HUDEP-2 (cell line): ENCODE measurements at regions not wholly inside any gene's neighbourhood (a gene's known extent, or its start where the extent isn't known, plus 50 kb on each side); places are given as distances from the start of the nearest gene placed in this dataset.

Experiments used
- DNase-seq, 76 experiments: peaks; one replicate each; lab custom pipeline; 2025; ENCODE audit not compliant: unreplicated experiment in 76 of 76; lab: John Stamatoyannopoulos, UW

DNA sequence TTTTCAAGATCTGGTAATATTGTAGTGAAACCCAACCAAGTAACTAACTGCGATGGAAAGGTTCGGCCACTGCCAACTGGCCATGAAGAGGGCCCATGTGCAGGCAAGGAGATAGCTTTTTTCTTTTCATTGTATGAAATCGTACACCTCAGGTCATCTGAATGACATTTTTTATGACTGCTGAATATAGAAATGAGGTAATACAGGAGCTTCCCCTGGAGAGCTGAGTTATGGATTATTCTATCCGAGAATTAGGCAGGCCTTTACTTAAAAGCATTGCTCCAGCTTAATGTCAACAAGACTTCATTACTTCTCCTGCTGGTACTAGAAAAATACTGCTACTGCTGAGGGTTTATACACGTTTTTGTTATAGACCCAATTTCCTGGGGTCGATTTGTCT is 1215.6 kb downstream of the EFNB2 start:
- no peak for DNase-seq

DNA sequence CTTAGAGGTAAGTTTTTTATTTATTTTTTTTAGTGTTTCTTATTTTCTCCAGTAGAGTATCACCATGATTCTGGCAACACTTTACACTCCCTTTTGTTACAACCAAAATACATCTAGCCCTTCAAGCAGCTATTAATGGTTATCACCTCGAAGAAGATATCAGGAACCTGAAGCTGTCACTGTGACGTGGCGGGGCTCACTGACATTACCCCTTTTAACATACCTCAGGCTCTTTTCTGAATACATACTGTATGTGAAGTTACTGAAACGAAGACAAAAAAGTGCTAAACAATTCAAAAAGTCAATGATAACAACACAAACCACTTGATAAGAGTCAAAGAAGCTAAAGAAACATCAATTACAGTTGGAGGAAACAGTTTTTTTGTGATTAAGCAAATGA is 1218.7 kb downstream of the EFNB2 start:
- no peak for DNase-seq

DNA sequence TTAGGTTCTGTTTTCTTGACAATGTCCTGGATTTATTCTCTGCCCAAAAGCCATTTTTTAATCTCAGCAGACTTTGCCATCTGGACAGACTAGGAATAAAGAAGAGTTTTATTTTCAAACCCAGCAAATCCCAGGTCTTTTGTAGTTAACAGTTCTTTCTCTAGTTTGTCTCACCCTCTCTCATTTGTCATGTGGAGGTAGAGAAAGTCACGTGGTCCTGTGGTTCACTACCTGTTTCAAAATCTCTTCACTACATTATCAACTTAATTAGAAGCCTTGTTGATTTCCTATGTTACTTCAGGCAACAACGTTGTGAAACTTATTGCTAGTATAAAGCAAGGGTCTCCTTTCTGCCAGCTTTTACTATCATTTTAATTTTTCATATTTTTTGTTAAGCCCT is 1222.6 kb downstream of the EFNB2 start:
- DNase-seq = no peak

DNA sequence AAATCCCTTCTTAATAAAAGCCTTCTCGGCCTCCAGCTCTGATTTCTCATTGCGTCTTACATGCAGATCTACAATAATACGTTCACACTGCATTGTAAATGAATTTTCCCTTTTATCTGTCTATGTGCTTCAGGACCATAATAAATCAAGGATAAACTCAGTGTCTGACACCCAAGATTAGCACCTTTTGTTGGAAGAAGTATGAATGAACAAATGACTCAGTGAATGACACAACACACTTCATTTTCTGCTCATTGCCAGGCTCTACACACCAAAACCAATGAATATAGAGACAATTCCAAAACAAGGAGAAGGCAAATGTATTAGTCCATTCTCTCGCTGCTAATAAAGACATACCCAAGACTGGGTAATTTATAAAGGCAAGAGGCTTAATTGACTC is 1224.4 kb downstream of the EFNB2 start:
- no peak for DNase-seq

DNA sequence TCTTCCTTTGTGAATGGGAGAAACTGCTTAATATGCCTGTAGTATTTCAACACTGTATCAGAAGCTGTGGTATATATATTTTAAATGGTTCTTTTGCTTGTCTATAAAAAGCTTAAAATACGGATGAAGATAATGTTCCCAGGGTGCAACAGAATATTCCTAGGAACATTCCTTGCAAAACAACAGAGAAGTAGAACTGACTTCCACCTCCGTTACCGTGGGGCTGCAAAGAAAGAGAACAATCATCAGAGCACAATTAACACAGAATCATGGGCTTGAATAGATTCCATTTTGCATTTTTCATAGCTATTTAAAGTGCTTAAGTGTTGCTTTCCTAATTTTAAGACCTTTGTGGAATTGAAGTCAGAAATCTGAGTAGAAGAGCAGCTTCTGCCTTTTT is 1227.7 kb downstream of the EFNB2 start:
- no peak for DNase-seq

DNA sequence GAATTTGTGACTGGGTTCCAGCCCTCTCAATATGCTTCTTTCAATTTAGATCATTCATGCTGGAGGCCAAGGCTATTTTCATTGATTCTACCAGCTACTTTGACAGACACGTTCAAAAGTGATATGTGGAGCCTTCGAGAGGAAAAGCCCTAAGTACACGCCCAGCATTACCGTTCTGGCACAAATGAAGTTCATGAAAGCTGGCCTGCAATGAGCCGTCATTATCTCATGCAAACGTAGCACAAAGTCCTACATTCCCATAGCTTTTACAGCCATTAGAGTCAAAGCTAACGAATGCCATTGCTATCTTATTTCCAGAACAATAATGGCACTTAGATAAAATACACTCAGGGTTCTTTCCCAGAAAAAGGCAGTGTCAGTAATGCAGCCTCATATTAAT is 1237.6 kb downstream of the EFNB2 start:
- no peak for DNase-seq

DNA sequence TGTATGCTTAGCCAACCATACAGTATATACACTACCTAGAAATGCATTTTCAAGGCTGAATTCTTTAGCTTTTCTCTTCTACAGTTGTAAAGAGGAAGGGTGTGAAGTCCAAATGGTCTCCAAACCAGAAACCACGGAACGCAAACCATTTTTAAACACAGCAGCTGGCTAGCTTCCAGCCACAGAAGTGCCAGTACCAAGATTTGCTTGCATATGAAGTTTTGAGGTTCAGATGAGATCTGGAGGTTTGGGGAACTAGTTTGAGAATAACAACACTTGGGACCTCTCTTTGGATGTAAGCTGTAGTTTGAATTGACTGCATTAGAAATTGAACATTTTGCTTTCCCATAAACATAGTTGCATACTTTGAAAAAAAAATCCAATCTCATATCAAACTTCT is 1243.5 kb downstream of the EFNB2 start:
- no peak for DNase-seq

DNA sequence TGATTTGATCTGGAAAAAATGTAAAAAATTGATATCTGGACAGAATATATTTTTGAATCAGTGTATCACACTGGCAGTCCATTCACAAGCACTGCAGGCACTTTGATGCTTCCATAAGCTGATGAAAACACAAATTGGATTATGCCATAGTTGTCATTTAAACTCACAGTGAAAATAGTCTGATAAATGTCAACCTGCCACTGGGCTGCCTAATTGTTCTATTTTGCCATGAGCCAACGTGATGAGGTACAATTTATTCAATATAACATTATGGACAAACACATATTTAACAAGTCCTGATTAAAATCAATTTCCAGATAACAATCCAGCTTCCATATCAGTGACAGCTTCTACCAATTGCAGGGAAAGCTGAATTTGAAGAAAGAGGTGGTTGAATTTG is 1244.9 kb downstream of the EFNB2 start:
- DNase-seq = no peak

DNA sequence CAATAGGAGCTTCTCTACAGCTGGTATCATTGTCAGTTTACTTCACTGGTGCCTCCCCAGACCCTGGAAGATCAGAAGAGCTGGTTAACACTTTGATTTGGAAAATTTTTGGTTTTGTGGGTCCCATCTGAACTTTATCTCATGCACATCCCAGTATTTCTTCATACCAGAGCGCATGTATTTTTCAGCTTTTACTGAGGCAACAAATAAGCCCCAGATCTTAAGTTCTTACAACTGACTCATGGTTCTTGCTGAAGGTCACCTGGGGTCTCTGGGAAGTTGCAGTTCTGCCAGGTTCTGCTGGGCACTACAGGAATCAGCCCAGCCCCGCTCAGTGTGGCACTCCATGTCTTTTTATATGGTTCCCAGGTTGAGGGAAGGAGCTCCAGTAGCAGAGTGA is 1249.9 kb downstream of the EFNB2 start:
- no peak for DNase-seq

DNA sequence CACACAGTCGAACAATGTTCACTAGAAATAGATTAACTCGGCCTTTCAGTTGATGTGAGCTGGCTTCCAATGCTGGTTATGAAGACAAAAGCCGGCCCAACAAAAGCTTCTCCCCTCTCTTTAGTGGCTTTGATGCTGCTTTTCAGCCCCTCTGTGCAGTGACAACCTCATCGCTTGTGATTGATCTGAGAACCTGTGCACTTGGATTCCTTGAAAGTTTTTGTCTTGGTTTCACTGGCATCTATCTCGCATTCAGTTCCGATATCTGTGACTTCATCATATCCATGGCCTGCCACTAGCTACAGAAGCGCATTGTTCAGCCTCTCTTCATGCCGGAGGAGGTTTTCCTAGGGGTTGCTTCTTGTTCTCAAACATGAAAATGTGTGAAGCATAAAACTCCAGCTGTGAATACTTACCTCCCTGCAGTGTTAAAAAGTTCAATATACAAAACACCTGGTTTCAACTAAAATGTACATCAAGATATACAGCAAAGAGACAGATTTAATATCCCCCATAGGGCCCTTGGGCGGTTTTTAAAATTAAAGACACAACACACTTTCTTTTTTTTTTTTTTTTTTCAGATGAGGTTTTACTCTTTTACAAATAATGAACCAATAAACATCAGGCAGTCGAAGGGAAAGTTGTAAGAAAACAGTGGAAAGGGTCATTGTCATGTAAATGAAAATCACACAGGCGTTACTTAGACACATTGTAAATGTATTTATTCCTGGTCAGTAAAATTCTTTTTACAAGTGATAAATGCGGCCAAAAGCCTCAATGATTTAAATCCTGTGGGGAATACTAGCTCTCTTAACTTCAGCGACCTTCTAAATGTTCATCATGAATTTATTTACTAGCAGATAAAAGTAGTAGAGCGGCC is 1252.8 kb downstream of the EFNB2 start:
- no peak for DNase-seq

DNA sequence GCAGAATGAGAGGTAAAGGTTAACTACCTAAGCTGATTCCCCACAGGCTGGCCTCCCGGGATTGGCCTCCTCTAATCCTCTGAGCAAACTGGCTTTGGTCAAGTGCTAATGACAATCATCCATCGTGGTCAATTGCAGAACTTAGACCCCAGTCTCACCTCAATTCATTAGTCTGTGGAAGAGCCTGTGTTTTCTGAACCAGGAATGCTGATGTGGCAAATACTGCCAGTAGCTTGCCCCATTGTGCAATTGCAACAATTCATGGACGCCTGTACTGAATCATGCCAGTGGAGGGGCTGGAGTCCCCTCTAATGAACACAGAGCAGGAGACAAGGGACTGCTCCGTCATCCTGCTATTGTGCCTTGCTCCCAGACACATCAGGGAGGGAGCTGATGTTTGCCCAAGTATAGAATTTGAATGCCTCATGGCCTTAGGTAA is 1256.5 kb downstream of the EFNB2 start:
- DNase-seq = no peak

DNA sequence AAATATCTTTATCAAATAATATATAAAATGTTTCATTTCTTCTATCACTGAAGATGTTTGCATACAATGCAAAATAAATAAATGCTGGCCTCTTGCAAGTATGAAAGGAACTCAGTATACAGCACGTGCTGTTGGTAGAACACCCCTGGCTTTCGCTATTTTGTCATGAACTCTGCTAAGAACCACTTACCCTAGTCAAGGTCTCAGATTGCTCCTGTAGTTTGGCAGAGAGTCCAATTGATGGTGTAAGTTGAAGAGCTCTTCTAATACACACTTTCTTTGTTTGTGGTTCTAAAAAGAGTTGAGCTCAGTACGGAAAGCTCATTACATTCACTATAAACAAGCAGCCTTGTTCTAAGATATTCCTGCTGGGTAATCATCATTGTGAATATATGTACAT is 1258.9 kb downstream of the EFNB2 start:
- DNase-seq = no peak

DNA sequence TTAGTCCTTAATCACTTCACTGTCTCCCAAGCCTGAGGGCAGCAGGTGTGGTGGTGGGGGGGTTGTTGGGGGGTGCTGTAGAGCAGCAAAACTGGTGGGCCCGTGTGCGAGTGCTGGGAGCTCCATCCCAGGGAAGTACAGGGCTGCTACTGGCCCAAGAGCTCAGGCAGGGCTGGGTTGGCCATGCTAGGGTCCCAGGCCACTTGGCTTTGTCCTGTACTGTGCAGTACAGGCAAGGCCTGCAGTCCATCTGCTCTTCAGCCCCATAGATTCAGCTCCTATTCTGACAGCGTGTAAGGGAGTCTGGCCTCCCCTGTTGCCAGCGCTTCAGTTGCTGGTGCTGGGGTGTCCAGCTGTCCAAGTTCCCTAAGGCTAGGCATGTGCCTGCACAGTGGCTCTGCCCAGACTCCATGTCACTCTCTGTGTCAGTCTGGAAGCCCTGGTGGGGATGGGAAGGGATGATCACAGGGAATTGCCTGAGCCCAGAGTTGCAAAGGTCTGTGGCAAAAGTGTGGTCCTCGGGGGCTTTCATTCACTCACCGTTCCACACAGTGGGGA is 1261.7 kb downstream of the EFNB2 start:
- no peak for DNase-seq

DNA sequence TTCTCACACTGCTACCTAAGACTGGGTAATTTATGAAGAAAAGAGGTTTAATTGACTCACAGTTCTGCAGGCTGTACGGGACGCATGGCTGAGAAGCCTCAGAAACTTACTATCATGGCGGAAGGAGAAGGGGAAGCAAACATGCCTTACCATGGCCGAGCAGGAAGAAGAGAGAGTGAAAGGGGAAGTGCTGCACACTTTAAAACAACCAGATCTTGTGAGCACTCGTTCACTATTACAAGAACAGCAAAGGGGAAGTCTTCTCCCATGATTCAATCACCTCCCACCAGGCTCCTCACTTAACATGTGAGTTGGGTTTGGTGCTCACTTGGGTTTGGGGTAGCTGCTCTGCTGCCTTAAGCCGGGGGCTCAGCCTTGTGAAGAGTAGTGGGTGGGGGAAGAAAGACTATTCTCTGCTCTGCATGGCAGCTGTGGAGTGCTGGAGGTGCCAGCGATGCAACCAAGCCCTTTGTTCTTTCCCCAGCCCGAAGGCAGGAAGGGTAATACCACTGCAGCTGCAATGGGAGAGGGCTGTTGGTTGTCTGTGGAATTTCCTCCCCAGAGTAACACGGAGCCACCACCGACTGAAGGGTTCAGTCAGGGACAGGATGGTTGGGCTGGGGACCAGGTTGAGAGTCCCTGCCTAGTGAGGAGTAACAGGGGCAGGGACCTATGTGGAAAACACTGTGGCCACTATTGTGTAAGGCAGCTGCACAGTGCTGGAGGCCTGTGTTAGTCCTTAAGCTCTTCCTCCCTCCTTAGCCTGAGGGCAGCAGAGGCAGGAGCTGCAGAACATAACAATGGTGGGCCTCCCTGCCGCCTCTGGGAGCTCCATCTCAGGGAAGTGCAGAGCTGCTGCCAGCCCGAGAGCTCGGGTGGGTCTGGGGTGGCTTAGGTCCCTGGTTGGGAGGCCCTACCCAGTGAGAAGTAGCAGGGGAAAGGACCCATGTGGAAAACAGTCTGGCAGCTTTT is 1262.5 kb downstream of the EFNB2 start:
- DNase-seq = no peak

DNA sequence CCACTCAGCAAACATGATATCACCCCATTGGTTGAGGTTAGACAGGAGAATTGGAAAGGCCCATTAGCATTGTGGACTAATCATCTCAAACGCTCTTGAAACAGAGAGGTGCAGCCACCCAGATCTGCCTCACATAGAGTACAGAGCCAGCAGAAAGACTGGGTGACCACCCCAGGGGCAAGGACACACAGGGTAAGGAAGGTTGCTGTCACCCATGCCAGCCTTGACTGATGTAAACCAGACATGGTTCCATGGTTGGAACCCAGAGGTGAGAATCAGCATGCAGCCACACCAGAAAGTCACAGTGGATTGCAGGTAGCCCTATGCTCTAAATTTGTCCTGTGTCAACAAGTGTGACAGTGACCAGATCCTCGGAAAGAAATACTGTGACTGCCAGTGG is 1268.8 kb downstream of the EFNB2 start:
- DNase-seq = no peak

DNA sequence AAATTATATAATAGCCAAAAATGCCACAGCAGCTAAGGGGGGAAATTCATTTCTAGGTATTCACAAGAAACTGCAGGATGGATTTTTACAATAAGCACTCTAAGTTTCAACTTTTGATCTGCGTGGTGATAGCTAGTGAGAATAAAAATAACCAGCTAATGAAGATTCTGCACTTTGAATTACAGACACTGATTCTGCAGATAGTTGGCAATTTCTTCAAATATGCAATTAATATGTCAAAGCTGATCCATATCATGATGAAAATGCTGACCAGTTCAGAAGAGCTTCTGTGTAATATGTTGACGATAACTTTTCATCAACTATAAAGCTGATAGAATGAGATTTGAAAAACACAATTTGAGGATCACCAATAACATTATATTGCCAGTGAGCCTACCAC is 1272.9 kb downstream of the EFNB2 start:
- no peak for DNase-seq

DNA sequence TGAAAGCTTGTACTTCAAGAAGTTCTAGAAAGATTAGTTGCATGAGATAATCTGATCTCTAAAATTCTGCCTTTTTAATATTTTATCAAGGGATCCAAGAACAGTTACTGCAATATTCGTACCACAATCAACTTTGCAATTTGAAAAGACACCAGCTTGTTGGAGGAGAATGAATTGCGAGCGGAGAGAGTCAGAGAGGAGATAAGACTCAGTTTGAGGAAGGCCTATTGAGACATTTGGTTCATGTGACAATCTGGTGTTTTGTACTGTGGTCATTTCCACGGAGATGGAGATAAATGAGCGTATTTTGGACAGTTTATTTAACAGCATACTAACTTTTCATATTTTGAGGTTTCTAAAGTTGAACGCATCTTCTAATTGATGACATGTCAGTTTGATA is 1276.0 kb downstream of the EFNB2 start:
- DNase-seq = no peak

DNA sequence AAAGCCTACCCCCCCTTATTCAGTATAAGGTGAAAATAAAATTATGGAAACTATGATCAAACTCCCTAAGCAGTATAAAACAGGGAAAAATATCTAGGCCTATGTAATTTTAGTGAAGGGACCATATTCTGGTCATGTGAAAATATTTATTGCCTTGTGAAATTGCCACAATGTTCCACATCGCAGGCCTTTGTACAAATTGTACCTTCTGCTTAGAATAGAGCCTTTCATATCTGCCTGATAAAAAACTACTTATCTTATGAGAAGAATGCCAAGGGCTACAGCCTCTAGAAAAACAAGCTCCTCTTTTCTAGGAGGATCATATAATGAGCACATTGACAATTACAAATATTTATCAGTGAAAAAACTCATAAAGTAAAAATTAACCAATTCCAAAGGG is 1280.0 kb downstream of the EFNB2 start:
- peak in 1 of 76 experiments; percentile 23 for DNase-seq

DNA sequence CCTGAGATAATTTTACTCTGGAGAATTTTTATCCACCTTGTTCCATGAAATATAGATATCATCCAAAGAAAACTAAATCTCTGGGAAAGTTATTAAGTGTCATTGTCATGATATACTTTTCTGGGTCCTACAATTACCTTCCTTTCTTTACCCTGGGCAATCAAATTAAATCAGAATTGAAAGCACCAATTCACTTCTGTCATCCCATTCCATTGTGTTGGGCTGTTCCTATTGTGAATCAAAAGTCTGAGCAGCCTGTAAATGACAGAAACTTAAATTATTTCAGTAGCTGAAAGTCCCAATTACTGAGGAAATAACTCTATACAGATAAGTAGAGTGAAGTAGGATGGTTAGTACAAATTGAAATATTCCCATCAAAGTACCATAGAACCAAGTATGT is 1284.2 kb downstream of the EFNB2 start:
- DNase-seq = no peak

DNA sequence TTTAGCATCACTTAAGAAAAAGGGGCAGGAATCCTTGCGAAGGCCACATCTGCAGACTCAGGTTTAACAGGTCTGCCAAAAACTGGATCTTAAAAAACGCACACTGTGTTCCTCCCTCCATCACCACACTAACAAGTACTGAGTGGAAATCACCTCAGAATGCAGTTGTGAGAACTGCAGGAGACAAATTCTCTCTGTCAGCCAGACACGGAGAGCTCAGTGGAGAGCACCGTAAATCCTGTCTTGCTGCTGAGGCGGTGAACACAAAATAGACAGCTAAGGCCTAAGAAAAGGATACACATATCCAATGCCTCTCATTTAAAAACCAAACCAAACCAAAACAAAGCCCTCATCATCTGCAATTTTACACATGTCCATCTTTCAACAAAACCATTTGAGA is 1287.6 kb downstream of the EFNB2 start:
- no peak for DNase-seq

DNA sequence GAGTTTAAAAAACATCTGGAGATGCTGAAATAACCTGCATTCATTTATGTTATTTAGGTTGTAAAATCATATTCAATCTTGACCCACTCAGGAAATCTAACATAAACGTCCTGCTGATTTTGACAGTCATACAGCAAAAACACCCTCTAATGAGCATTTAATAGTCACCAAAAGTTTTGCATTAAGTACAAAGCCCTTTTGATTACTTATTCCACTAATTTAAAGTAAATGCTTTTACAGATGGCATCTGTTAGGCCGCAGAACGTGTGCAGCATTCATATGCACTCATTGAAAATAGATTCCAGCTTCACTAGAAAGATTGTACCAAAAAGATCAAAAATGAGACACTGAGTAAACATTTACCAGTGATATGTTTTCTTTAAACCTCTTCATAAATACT is 1295.1 kb downstream of the EFNB2 start:
- no peak for DNase-seq
